Kidney (tissue), 13 donors: ENCODE measurements at regions not wholly inside any gene's neighbourhood (a gene's known extent, or its start where the extent isn't known, plus 50 kb on each side); places are given as distances from the start of the nearest gene placed in this dataset.
A peak's percentile ranks its signal among the peaks of the same experiment; 100 is the strongest.

ENCODE experiments used
- DNase-seq, 5 donors: peaks; one replicate each; pipeline ENCODE4 v3.0.0-alpha.2; 2013 to 2020
- FAIRE-seq: peaks from 2 replicates; lab custom pipeline; 2012; peaks lifted over from hg19 to GRCh38; lab: Jason Lieb, UNC
- H3K27ac ChIP-seq, 2 donors: one replicate each; pipeline ENCODE4 v1.7.0; 2013; ENCODE audit warnings: low read depth in 2 of 2, low read length in 2 of 2, inconsistent platforms in 1 of 2
- H3K27me3 ChIP-seq: one replicate; pipeline ENCODE4 v1.7.1; 2013; ENCODE audit warnings: low read length, inconsistent platforms; ENCODE audit not compliant: control insufficient read depth, insufficient read depth
- H3K36me3 ChIP-seq, 3 donors: one replicate each; pipeline versions ENCODE4 v1.7.0 to v1.7.1; 2013; ENCODE audit warnings: low read length in 3 of 3, control low read depth in 1 of 3, inconsistent platforms in 1 of 3; ENCODE audit not compliant: insufficient read depth in 3 of 3, control insufficient read depth in 2 of 3
- H3K4me1 ChIP-seq, 3 donors: one replicate each; pipeline versions ENCODE4 v1.7.0 to v1.7.1; 2013; ENCODE audit warnings: low read length in 3 of 3, inconsistent platforms in 1 of 3, low read depth in 1 of 3; ENCODE audit not compliant: control insufficient read depth in 2 of 3, insufficient read depth in 2 of 3
- H3K4me3 ChIP-seq, 3 donors: one replicate each; pipeline versions ENCODE4 v1.7.0 to v1.8.1; 2013; ENCODE audit warnings: low read length in 3 of 3, control low read depth in 1 of 3, inconsistent platforms in 1 of 3
- H3K9ac ChIP-seq, 3 donors: one replicate each; pipeline versions ENCODE4 v1.7.0 to v1.7.1; 2013; ENCODE audit warnings: low read length in 3 of 3, control low read depth in 1 of 3, inconsistent platforms in 1 of 3
- H3K9me3 ChIP-seq, 3 donors: one replicate each; pipeline versions ENCODE4 v1.7.0 to v1.7.1; 2013; ENCODE audit warnings: low read length in 3 of 3, control low read depth in 1 of 3, inconsistent platforms in 1 of 3; ENCODE audit not compliant: control insufficient read depth in 2 of 3, insufficient read depth in 1 of 3
- intact Hi-C: fragments of 100-400 bp; cut with DNase I; formaldehyde crosslinking; loops from one replicate; pipeline ENCODE4 v1.11.1; 2022
- TF ChIP-seq, protein P1 (sequence below): IDR thresholded peaks from 3 replicates; pipeline ENCODE4 v1.5.1; 2012; ENCODE audit warnings: mild to moderate bottlenecking, moderate library complexity, borderline replicate concordance; ENCODE audit not compliant: insufficient read depth; ENCODE audit errors: extremely low read depth
- donor health status: control.
- donor health status: control.
- donor health status: control.
- donor health status: control.
- donor health status: control.
- donor health status: DM: yes; HTN: yes; CAD: no.
- donor health status: Normal renal cell carcinoma (clear cell type).

GRCh38 chr2:47311764-47312490, 57.2 kb upstream of the EPCAM start:
- TF ChIP-seq, protein P1, sequence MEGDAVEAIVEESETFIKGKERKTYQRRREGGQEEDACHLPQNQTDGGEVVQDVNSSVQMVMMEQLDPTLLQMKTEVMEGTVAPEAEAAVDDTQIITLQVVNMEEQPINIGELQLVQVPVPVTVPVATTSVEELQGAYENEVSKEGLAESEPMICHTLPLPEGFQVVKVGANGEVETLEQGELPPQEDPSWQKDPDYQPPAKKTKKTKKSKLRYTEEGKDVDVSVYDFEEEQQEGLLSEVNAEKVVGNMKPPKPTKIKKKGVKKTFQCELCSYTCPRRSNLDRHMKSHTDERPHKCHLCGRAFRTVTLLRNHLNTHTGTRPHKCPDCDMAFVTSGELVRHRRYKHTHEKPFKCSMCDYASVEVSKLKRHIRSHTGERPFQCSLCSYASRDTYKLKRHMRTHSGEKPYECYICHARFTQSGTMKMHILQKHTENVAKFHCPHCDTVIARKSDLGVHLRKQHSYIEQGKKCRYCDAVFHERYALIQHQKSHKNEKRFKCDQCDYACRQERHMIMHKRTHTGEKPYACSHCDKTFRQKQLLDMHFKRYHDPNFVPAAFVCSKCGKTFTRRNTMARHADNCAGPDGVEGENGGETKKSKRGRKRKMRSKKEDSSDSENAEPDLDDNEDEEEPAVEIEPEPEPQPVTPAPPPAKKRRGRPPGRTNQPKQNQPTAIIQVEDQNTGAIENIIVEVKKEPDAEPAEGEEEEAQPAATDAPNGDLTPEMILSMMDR = no peak

GRCh38 chr2:47310801-47311560, 58.1 kb upstream of the EPCAM start:
- Histone ChIP-seq H3K27ac (peak overlapping the region; percentile 76 to 86), H3K4me3 (no peak overlapping the region), H3K9ac (peak overlapping the region in 1 of 3 donors; percentile 46), H3K4me1 (peaks cover 4 to 18% (median 12%) of the 10 kb centered on the region in 3 donors), H3K36me3 (no peaks in the 10 kb centered on the region), H3K9me3 (no peaks in the 10 kb centered on the region), H3K27me3 (no peaks in the 10 kb centered on the region)
- peak in 1 of 5 donors; percentile 32 for DNase-seq
- intact Hi-C loops = no loop called here
- FAIRE-seq = no peak
- TF ChIP-seq, protein P1 = no peak

More at GRCh38 chr2:47311764-47312490, 57.2 kb upstream of the EPCAM start:
- no peaks in the 10 kb centered on the region for H3K9me3 ChIP-seq
- H3K36me3 ChIP-seq = no peaks in the 10 kb centered on the region
- H3K4me3 ChIP-seq = no peak overlapping the region
- H3K4me1 ChIP-seq = peaks cover 4 to 18% (median 12%) of the 10 kb centered on the region in 3 donors
- FAIRE-seq (no peak), DNase-seq (no peak)
- H3K9ac ChIP-seq = no peak overlapping the region
- intact Hi-C loops = no loop called here
- no peaks in the 10 kb centered on the region for H3K27me3 ChIP-seq
- H3K27ac ChIP-seq = no peak overlapping the region

- Histone ChIP-seq H3K9me3 (no peaks in the 10 kb centered on the region), H3K36me3 (no peaks in the 10 kb centered on the region), H3K9ac (peak overlapping the region in 1 of 3 donors; percentile 46), H3K4me3 (no peak overlapping the region), H3K4me1 (peaks cover 4 to 18% (median 12%) of the 10 kb centered on the region in 3 donors), H3K27ac (peak overlapping the region; percentile 76 to 86), H3K27me3 (no peaks in the 10 kb centered on the region)
- no peak for FAIRE-seq
- DNase-seq = peak in 4 of 5 donors; percentile 49 to 63 (median 54)
- intact Hi-C loops = no loop called here
- TF ChIP-seq, protein P1 = no peak
Observed at GRCh38 chr2:47309952-47310800, 58.9 kb upstream of the EPCAM start.
